ENCODE measurements at regions not wholly inside any gene's neighbourhood (a gene's known extent, or its start where the extent isn't known, plus 50 kb on each side); places are given as distances from the start of the nearest gene placed in this dataset.

DNA sequence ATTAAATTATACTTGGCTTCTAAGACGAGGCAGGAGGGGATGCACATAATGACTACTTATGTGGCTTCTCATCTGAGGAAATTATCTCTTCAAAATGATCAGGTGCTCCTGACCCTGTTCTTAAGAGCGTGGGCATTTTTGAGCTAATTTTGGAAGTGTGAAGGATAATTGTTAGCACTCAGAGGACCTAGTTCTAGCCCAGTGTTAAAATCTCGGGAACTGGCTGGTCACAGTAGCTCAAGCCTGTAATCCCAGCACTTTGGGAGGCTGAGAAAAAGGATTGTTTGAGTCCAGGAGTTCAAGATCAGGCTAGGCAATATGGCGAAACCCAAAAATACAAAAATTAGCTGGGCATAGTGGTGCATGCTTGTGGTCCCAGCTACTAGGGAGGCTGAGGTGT is 103.0 kb upstream of the DHX40 start:
- Histone ChIP-seq H3K4me3 (no peak overlapping the region), H3K27ac (no peak overlapping the region), H3K4me1 (peaks cover 0 to 3% (median 0%) of the 10 kb centered on the region in 12 donors), H3K27me3 (no peaks in the 10 kb centered on the region), H3K9me3 (no peaks in the 10 kb centered on the region), H3K36me3 (no peaks in the 10 kb centered on the region)
- ATAC-seq (no peak), DNase-seq (no peak)
- WGBS, 4 donors, result 60 to 66% (median 62%) methylated on average over 4 of the region's 4 CpGs
- TF ChIP-seq, protein P1, sequence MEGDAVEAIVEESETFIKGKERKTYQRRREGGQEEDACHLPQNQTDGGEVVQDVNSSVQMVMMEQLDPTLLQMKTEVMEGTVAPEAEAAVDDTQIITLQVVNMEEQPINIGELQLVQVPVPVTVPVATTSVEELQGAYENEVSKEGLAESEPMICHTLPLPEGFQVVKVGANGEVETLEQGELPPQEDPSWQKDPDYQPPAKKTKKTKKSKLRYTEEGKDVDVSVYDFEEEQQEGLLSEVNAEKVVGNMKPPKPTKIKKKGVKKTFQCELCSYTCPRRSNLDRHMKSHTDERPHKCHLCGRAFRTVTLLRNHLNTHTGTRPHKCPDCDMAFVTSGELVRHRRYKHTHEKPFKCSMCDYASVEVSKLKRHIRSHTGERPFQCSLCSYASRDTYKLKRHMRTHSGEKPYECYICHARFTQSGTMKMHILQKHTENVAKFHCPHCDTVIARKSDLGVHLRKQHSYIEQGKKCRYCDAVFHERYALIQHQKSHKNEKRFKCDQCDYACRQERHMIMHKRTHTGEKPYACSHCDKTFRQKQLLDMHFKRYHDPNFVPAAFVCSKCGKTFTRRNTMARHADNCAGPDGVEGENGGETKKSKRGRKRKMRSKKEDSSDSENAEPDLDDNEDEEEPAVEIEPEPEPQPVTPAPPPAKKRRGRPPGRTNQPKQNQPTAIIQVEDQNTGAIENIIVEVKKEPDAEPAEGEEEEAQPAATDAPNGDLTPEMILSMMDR (IDR thresholded peaks at IDR 0.05), result no peak
- no peak for TF ChIP-seq POLR2A (IDR thresholded peaks at IDR 0.05)
- intact Hi-C loops (cut with DNase I), result no loop called here

DNA sequence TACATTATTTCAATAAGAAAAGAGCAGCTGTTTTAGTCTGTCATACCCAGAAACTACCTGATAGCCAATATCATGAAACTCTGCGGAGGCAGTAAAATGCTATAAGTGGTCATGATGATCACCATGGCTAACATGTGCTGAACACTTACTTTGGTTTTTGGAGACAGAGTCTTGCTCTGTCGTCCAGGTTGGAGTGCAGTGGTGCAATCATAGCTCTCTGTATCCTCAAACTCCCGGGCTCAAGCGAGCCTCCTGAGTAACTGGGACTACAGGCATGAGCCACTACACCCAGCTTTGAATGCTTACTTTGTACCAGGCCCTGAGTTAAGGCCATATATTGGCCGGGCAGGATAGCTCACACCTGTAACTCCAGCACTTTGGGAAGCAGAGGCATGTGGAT is 101.2 kb upstream of the DHX40 start:
- Histone ChIP-seq H3K27me3 (no peaks in the 10 kb centered on the region), H3K36me3 (no peaks in the 10 kb centered on the region), H3K9me3 (no peaks in the 10 kb centered on the region), H3K4me1 (peaks cover 0 to 3% (median 0%) of the 10 kb centered on the region in 12 donors), H3K27ac (no peak overlapping the region), H3K4me3 (no peak overlapping the region)
- ATAC-seq (no peak), DNase-seq (no peak)
- no peak for TF ChIP-seq POLR2A (IDR thresholded peaks at IDR 0.05)
- TF ChIP-seq, protein P1 (IDR thresholded peaks at IDR 0.05), result no peak
- WGBS, 4 donors, result 91 to 94% (median 92%) methylated on average over 5 of the region's 5 CpGs
- intact Hi-C loops (cut with DNase I), result no loop called here

DNA sequence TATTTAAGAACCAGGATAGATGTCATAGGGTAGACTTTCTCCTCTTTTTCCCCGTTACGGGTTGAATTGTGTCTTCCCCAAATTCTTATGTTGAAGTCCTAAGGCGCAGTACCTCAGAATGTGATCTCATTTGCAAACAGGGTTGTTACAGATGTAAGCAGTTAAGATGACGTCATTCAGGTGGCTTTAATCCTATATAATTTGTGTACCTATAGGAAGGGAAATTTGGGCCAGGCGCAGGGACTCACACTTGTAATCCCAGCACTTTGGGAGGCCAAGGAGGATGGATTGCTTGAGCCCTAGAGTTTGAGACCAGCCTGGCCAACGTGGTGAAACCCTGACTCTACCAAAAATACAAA is 99.5 kb upstream of the DHX40 start:
- no peaks in the 10 kb centered on the region for H3K36me3 ChIP-seq
- TF ChIP-seq, protein P1 (IDR thresholded peaks at IDR 0.05), result no peak
- no peak for TF ChIP-seq POLR2A (IDR thresholded peaks at IDR 0.05)
- H3K4me3 ChIP-seq, result no peak overlapping the region
- no peaks in the 10 kb centered on the region for H3K27me3 ChIP-seq
- 89 to 92% (median 91%) methylated on average over 6 of the region's 6 CpGs for WGBS, 4 donors
- H3K27ac ChIP-seq, result no peak overlapping the region
- H3K4me1 ChIP-seq, result peaks cover 0 to 3% (median 0%) of the 10 kb centered on the region in 12 donors
- intact Hi-C loops (cut with DNase I), result no loop called here
- H3K9me3 ChIP-seq, result no peaks in the 10 kb centered on the region
- ATAC-seq, result no peak
- DNase-seq, result no peak

DNA sequence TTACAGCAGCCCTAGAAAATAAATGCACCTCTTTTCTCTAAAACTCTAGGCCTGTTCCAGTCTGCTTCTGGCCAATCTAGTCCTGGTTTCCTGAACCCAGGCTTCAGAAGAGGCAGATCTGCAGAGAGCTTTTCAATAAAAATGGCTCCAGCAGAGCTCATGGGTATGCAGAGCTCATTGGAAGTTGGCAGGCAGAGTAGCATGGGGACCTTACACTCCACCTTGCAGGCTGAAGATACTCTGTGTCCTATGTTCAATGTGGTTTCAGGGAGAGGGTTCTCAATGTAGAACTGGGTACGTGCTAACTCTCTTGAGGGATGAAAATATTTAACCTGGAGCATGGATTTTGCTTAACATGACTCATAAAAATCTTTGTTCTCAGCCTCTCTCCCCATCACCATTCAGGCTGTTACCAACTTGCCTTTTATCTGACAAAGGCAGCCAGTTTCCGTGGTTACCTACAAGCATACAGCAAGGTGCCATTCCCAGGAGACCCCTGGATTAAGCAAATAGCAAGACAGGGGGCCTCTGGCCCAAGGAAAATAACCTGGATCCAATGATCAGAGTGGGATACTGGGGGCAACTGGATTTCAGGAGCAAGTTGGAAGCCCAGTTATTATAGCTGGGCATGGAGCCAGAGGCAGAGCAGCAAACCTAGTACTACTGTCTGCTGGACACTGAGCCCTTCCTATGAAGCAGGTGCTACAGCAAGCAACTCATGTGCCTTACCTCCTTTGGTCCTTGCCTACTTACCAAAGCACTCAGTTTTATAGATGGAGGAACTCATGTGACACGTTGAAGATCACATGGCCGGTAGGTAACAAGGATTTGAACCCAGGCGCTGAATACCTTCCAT is 98.2 kb upstream of the DHX40 start:
- H3K9me3 ChIP-seq, result no peaks in the 10 kb centered on the region
- no peak overlapping the region for H3K27ac ChIP-seq
- no peaks in the 10 kb centered on the region for H3K27me3 ChIP-seq
- H3K36me3 ChIP-seq, result no peaks in the 10 kb centered on the region
- DNase-seq (no peak), ATAC-seq (no peak)
- intact Hi-C loops (cut with DNase I), result no loop called here
- 91 to 95% (median 91%) methylated on average over 5 of the region's 5 CpGs for WGBS, 4 donors
- H3K4me1 ChIP-seq, result peaks cover 0 to 3% (median 0%) of the 10 kb centered on the region in 12 donors
- no peak for TF ChIP-seq POLR2A (IDR thresholded peaks at IDR 0.05)
- TF ChIP-seq, protein P1 (IDR thresholded peaks at IDR 0.05), result no peak
- H3K4me3 ChIP-seq, result no peak overlapping the region

All from heart left ventricle (tissue), 16 donors.